Cardiac septum (tissue), 1 donor: ENCODE measurements at regions not wholly inside any gene's neighbourhood (a gene's known extent, or its start where the extent isn't known, plus 50 kb on each side); places are given as distances from the start of the nearest gene placed in this dataset.

Experiments used
- DNase-seq: peaks from one replicate; pipeline ENCODE4 v3.0.0-alpha.2; 2020; ENCODE audit warnings: low spot score
- intact Hi-C: fragments of 100-400 bp; cut with DNase I; formaldehyde crosslinking; loops from one replicate; pipeline ENCODE4 v1.14.0; 2022
- donor health status: DM: no; HTN: no; CAD: no.

DNA sequence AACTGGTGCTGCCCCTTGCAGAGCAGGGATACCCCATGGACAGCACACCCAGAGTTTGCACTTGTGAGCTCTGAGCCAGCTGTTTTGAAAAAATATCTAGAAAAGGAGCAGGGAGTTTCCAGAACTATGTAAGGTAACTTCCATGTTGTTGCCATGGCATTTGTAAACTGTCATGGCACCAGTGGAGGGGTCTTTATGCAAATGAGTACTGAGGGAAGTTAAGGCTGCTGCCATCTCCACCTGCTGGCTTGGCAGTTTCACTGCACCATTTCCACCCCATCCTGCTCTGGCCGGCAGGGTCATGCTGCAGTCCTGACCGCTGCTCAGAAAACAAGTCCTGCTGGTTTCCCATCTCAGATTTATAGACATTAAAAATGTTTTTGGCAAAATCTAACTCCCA is 52.3 kb upstream of the SNTG2 start:
- no peak for DNase-seq
- intact Hi-C loops, result no loop called here

GRCh38 chr2:897091-897490 is 53.6 kb upstream of the SNTG2 start:
- DNase-seq, result no peak
- intact Hi-C loops, result no loop called here

- intact Hi-C loops, result no loop called here
- DNase-seq, result no peak
Observed at GRCh38 chr2:893311-893710, 57.3 kb upstream of the SNTG2 start.

- intact Hi-C loops, result no loop called here
- no peak for DNase-seq
Observed at GRCh38 chr2:892892-893291, 57.8 kb upstream of the SNTG2 start.

GRCh38 chr2:892401-892800 is 58.2 kb upstream of the SNTG2 start:
- DNase-seq, result no peak
- intact Hi-C loops, result no loop called here

- intact Hi-C loops, result no loop called here
- DNase-seq, result no peak
Observed at GRCh38 chr2:891734-892133, 58.9 kb upstream of the SNTG2 start.

- intact Hi-C loops, result no loop called here
- DNase-seq, result no peak
Observed at GRCh38 chr2:890791-891190, 59.9 kb upstream of the SNTG2 start.

- DNase-seq, result no peak
- intact Hi-C loops, result no loop called here
Observed at GRCh38 chr2:890214-890613, 60.4 kb upstream of the SNTG2 start.

- intact Hi-C loops, result no loop called here
- no peak for DNase-seq
Observed at GRCh38 chr2:888906-889566, 61.6 kb upstream of the SNTG2 start.

GRCh38 chr2:888211-888801 is 62.3 kb upstream of the SNTG2 start:
- intact Hi-C loops, result no loop called here
- DNase-seq, result no peak

DNA sequence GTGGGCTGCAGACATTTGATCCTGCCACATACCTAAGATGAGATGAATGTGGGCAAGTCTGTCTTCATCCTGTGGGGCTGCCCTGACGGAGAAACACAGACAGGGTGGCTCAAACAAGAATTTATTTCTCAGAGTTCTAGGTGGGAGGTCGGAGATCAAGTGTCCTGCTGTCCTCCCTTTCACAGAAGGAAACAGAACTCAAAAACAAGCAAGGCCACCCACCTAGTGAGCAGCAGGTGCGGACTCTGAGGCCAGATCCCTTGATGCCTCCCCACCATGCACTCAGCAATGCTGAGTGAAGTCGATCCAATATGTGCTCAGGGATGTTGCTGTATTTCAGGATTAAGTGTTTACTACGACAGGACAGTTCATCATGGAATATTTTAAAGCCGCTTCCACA is 63.0 kb upstream of the SNTG2 start:
- DNase-seq, result no peak
- intact Hi-C loops, result no loop called here

DNA sequence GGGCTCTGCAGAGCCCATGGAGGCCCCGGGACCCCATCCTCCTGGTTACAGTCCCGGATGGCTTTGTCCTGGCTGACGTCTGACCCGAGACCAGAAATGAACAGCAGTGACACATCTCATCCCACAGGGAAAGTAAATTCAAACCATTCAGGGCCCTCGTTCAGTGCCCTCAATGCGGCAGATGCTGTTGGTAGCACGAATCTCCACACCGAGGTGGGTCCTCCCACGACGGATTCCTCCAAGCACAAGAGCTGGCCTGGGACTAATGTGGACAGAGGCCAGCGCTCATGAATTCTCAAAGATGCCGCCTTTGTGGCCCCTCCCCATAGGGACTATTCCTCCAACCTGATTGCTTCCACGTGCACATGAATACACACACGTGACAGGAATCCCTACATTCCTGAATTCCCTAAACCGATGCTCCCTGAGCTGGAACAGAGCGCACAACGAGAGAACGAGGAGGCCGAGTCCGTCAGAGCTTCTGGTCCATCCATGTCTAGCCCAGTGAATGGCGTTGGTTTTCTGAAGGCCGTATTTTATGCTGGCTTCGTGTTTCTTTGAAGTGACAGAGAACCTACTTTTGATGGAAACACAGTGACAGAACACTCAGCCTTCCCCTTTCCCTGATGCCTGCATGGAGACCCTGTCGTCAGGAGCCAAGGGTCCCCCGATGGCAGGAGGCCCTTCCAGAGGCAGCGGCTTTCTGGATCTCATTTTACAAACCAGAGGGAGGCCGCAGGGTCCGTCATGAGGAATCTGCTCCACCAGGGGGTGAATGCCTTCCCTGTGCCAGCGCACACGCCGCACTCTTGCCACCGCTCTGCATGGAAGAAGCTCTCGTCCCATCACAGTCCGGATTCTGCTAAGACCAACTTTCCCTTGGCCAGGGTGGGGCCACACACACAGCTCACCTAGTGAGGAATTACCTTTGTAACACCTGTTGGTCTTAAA is 64.3 kb upstream of the SNTG2 start:
- intact Hi-C loops, result no loop called here
- DNase-seq, result no peak

- intact Hi-C loops, result no loop called here
- DNase-seq, result no peak
Observed at GRCh38 chr2:885230-886071, 65.2 kb upstream of the SNTG2 start.

GRCh38 chr2:883803-884748 is 66.6 kb upstream of the SNTG2 start:
- no peak for DNase-seq
- intact Hi-C loops, result no loop called here

GRCh38 chr2:883260-883802 is 67.3 kb upstream of the SNTG2 start:
- intact Hi-C loops, result no loop called here
- DNase-seq, result no peak

DNA sequence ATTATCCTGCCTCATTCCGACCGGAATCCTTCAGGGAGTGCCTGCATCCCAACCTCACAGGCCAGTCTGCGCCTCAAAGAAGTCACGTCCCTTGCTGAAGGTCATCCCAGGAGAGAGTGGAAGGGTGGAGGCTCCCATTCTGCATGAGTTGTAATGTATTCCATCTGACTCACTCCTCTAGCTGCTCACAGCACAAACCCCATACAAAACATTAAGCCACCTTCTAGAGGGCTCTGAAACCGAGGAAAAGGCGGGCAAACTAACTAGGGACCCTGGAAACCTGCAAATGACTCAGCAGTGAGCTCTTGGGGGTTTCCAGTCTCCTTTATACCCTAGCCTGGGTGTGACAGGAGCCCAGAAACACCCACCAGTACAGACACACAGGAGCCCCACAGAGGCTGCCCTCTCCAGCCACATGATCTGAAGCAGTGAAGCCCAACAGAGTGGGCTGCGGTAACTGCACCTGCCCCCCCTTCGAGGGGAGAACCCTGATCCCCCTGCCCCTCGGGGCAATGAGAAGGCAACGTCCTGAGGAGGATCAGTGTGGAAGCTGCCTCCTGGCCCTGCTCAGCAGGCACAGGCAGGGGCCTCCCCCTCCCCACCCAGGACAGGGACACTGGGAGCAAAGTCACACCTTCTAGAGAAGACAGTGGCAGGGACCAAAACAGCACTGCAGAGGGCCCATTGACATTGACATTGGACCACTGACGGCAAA is 69.3 kb upstream of the SNTG2 start:
- DNase-seq, result no peak
- intact Hi-C loops, result no loop called here

GRCh38 chr2:880201-880970 is 70.3 kb upstream of the SNTG2 start:
- intact Hi-C loops, result no loop called here
- no peak for DNase-seq
